ENCODE measurements at regions not wholly inside any gene's neighbourhood (a gene's known extent, or its start where the extent isn't known, plus 50 kb on each side); places are given as distances from the start of the nearest gene placed in this dataset.

DNA sequence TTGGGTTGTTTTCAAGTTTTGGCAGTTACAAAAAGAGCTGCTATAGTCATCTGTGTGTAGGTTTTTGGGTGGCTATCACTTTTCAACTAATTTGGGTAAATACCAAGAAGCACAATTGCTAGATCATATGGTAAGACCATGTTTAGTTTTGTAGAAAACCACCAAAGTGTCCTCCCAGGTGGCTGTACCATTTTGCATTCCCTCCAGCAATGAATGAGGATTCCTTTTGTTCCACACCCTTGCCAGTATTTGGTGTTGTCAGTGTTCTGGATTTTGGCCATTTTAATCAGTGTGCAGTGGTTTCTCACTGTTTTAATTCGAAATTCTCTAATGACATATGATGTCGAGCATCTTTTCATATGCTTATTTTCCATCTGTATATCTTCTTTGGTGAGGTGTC lies 457.5 kb upstream of the ARID1B start:
- ATAC-seq = no peak
- TF ChIP-seq ZNF565 (CRISPR knock-in tag; conservative IDR thresholded peaks at IDR 0.05; ENCODE audit: low read depth) (no peak), ZNF8 (CRISPR knock-in tag; IDR thresholded peaks at IDR 0.05) (no peak), OSR1 (CRISPR knock-in tag; IDR thresholded peaks at IDR 0.05) (no peak), ESRRG (CRISPR knock-in tag; IDR thresholded peaks at IDR 0.05) (no peak), SNAI2 (CRISPR knock-in tag; IDR thresholded peaks at IDR 0.05) (no peak), ZNF70 (CRISPR knock-in tag; IDR thresholded peaks at IDR 0.05) (no peak), RARB (CRISPR knock-in tag; IDR thresholded peaks at IDR 0.05) (no peak), ISL1 (CRISPR knock-in tag; IDR thresholded peaks at IDR 0.05) (no peak), ZFP30 (CRISPR knock-in tag; IDR thresholded peaks at IDR 0.05) (no peak)
- TF ChIP-seq, protein P1, sequence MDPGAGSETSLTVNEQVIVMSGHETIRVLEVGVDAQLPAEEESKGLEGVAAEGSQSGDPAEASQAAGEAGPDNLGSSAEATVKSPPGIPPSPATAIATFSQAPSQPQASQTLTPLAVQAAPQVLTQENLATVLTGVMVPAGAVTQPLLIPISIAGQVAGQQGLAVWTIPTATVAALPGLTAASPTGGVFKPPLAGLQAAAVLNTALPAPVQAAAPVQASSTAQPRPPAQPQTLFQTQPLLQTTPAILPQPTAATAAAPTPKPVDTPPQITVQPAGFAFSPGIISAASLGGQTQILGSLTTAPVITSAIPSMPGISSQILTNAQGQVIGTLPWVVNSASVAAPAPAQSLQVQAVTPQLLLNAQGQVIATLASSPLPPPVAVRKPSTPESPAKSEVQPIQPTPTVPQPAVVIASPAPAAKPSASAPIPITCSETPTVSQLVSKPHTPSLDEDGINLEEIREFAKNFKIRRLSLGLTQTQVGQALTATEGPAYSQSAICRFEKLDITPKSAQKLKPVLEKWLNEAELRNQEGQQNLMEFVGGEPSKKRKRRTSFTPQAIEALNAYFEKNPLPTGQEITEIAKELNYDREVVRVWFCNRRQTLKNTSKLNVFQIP (CRISPR knock-in tag; IDR thresholded peaks at IDR 0.05; ENCODE audit: borderline replicate concordance, low read depth) = no peak
- TF ChIP-seq, protein P2, sequence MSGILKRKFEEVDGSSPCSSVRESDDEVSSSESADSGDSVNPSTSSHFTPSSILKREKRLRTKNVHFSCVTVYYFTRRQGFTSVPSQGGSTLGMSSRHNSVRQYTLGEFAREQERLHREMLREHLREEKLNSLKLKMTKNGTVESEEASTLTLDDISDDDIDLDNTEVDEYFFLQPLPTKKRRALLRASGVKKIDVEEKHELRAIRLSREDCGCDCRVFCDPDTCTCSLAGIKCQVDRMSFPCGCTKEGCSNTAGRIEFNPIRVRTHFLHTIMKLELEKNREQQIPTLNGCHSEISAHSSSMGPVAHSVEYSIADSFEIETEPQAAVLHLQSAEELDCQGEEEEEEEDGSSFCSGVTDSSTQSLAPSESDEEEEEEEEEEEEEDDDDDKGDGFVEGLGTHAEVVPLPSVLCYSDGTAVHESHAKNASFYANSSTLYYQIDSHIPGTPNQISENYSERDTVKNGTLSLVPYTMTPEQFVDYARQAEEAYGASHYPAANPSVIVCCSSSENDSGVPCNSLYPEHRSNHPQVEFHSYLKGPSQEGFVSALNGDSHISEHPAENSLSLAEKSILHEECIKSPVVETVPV (CRISPR knock-in tag; IDR thresholded peaks at IDR 0.05) = no peak

DNA sequence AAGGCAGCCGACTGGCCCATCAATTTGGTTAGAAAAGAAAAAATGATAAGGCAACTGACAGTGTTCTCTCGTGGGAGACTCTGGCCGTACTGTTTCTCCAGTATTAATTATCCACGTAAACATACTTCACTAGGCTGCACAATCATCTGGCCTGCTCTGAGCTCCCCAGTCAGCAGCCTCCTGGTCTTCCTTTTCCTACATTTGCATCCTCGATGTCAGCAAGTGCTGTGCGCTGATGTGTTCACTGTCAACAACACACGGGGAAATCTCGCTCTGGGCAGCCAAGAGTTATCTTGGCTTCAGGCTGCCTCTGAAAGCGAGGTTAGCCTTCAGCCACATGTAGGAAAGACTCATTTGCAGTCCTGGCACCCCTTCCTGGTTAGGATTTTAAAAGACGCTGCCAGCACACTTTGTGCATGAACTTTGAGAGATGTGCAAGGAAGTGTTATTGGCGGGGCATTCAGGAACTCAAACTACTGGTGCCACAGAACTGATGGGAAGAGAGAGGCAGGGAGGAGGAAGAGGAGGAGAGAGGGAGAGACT lies 460.5 kb upstream of the ARID1B start:
- TF ChIP-seq PPARA (CRISPR knock-in tag; IDR thresholded peaks at IDR 0.05; ENCODE audit: borderline replicate concordance) (no peak), ZNF565 (CRISPR knock-in tag; conservative IDR thresholded peaks at IDR 0.05; ENCODE audit: low read depth) (no peak), ZNF70 (CRISPR knock-in tag; IDR thresholded peaks at IDR 0.05) (no peak), TCF4 (CRISPR knock-in tag; IDR thresholded peaks at IDR 0.05; ENCODE audit: borderline replicate concordance) (no peak), SNAI2 (CRISPR knock-in tag; IDR thresholded peaks at IDR 0.05) (no peak), ARNTL (CRISPR knock-in tag; IDR thresholded peaks at IDR 0.05; ENCODE audit: borderline replicate concordance, low read depth) (no peak)
- TF ChIP-seq, protein P3, sequence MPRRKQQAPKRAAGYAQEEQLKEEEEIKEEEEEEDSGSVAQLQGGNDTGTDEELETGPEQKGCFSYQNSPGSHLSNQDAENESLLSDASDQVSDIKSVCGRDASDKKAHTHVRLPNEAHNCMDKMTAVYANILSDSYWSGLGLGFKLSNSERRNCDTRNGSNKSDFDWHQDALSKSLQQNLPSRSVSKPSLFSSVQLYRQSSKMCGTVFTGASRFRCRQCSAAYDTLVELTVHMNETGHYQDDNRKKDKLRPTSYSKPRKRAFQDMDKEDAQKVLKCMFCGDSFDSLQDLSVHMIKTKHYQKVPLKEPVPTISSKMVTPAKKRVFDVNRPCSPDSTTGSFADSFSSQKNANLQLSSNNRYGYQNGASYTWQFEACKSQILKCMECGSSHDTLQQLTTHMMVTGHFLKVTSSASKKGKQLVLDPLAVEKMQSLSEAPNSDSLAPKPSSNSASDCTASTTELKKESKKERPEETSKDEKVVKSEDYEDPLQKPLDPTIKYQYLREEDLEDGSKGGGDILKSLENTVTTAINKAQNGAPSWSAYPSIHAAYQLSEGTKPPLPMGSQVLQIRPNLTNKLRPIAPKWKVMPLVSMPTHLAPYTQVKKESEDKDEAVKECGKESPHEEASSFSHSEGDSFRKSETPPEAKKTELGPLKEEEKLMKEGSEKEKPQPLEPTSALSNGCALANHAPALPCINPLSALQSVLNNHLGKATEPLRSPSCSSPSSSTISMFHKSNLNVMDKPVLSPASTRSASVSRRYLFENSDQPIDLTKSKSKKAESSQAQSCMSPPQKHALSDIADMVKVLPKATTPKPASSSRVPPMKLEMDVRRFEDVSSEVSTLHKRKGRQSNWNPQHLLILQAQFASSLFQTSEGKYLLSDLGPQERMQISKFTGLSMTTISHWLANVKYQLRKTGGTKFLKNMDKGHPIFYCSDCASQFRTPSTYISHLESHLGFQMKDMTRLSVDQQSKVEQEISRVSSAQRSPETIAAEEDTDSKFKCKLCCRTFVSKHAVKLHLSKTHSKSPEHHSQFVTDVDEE (CRISPR knock-in tag; IDR thresholded peaks at IDR 0.05) = no peak
- TF ChIP-seq, protein P4, sequence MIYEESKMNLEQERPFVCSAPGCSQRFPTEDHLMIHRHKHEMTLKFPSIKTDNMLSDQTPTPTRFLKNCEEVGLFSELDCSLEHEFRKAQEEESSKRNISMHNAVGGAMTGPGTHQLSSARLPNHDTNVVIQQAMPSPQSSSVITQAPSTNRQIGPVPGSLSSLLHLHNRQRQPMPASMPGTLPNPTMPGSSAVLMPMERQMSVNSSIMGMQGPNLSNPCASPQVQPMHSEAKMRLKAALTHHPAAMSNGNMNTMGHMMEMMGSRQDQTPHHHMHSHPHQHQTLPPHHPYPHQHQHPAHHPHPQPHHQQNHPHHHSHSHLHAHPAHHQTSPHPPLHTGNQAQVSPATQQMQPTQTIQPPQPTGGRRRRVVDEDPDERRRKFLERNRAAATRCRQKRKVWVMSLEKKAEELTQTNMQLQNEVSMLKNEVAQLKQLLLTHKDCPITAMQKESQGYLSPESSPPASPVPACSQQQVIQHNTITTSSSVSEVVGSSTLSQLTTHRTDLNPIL (CRISPR knock-in tag; IDR thresholded peaks at IDR 0.05; ENCODE audit: low read depth) = no peak
- ATAC-seq = no peak

DNA sequence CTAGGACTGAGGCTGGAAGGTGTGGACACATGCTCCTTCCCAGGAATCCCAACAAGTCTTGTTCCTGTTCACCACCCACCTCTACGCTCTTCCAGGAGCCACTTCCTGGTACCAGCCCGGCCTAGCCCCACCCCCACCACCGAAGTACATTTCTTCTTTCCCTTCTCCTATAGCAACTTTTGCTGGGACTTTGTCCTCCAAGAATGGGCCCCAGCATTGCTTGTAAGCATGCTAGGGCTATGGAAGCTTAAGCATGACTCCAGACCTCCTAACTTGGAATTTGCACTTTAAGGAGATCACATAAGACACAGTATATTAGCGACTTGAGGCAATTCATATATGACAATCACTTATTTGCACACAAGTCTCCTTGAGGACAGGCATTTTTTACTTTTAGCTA lies 462.0 kb upstream of the ARID1B start:
- TF ChIP-seq BACH2 (CRISPR knock-in tag; IDR thresholded peaks at IDR 0.05; ENCODE audit: borderline replicate concordance) (no peak), TCF4 (CRISPR knock-in tag; IDR thresholded peaks at IDR 0.05; ENCODE audit: borderline replicate concordance) (no peak), CSDC2 (CRISPR knock-in tag; IDR thresholded peaks at IDR 0.05) (no peak), ZNF565 (CRISPR knock-in tag; conservative IDR thresholded peaks at IDR 0.05; ENCODE audit: low read depth) (no peak), OSR1 (CRISPR knock-in tag; IDR thresholded peaks at IDR 0.05) (no peak), PPARA (CRISPR knock-in tag; IDR thresholded peaks at IDR 0.05; ENCODE audit: borderline replicate concordance) (no peak)
- TF ChIP-seq, protein P3 (CRISPR knock-in tag; IDR thresholded peaks at IDR 0.05) = no peak
- TF ChIP-seq, protein P2 (CRISPR knock-in tag; IDR thresholded peaks at IDR 0.05) = no peak
- ATAC-seq = no peak
